Activated B cell treated with CpG ODN at 0.5 μM for 24 hours (primary cell): ENCODE measurements at regions not wholly inside any gene's neighbourhood (a gene's known extent, or its start where the extent isn't known, plus 50 kb on each side); places are given as distances from the start of the nearest gene placed in this dataset.

Experiments
- ATAC-seq: fragments of 200-7000 bp; cut with Tn5 transposase; one replicate; pipeline ENCODE4 v1.10.0; 2021; ENCODE audit warnings: low read depth, mild to moderate bottlenecking, moderate library complexity
- CTCF ChIA-PET: fragments of 350-600 bp; sonication (Branson Sonifier 250); formaldehyde crosslinking; loops from one replicate; lab custom pipeline; 2021; ENCODE audit warnings: antibody characterized with exemption; lab: Charles Lee
- POLR2A ChIA-PET: fragments of 350-600 bp; sonication (Branson Sonifier 250); formaldehyde crosslinking; loops from one replicate; lab custom pipeline; 2021; ENCODE audit warnings: antibody characterized with exemption; lab: Charles Lee
- DNase-seq: peaks from one replicate; pipeline ENCODE4 v3.0.0; 2022
- H3K27ac Mint-ChIP-seq: one replicate; pipeline ENCODE4 v1.8.0; 2020; ENCODE audit warnings: mixed read lengths
- H3K27me3 Mint-ChIP-seq: one replicate; pipeline ENCODE4 v1.8.0; 2021; ENCODE audit warnings: mixed read lengths
- H3K36me3 Mint-ChIP-seq: one replicate; pipeline ENCODE4 v1.8.0; 2021; ENCODE audit warnings: low read depth, mixed read lengths
- H3K4me1 Mint-ChIP-seq: one replicate; pipeline ENCODE4 v1.8.0; 2021; ENCODE audit warnings: mixed read lengths
- H3K4me3 Mint-ChIP-seq: one replicate; pipeline ENCODE4 v1.8.0; 2020; ENCODE audit warnings: mild to moderate bottlenecking, mixed read lengths
- H3K9me3 Mint-ChIP-seq: one replicate; pipeline ENCODE4 v1.8.0; 2020; ENCODE audit warnings: mixed read lengths
- intact Hi-C: fragments of 100-400 bp; cut with micrococcal nuclease; formaldehyde crosslinking; loops from one replicate; pipeline ENCODE4 v1.15.1; 2024
- TF ChIP-seq, protein P1 (sequence below): fragments of 200-600 bp; IDR thresholded peaks from one replicate; pipeline ENCODE4 v1.8.0; 2022; ENCODE audit warnings: antibody characterized with exemption, mild to moderate bottlenecking

GRCh38 chr6:126618639-126619343 lies 278.9 kb downstream of the CENPW start:
- H3K36me3 Mint-ChIP-seq: no peaks in the 10 kb centered on the region
- H3K4me3 Mint-ChIP-seq: no peak overlapping the region
- ChIA-PET CTCF (no interaction called here), POLR2A (no interaction called here)
- no peaks in the 10 kb centered on the region for H3K27me3 Mint-ChIP-seq
- H3K9me3 Mint-ChIP-seq: no peaks in the 10 kb centered on the region
- no peak for ATAC-seq
- no peak overlapping the region for H3K27ac Mint-ChIP-seq
- intact Hi-C loops: no loop called here
- TF ChIP-seq, protein P1, sequence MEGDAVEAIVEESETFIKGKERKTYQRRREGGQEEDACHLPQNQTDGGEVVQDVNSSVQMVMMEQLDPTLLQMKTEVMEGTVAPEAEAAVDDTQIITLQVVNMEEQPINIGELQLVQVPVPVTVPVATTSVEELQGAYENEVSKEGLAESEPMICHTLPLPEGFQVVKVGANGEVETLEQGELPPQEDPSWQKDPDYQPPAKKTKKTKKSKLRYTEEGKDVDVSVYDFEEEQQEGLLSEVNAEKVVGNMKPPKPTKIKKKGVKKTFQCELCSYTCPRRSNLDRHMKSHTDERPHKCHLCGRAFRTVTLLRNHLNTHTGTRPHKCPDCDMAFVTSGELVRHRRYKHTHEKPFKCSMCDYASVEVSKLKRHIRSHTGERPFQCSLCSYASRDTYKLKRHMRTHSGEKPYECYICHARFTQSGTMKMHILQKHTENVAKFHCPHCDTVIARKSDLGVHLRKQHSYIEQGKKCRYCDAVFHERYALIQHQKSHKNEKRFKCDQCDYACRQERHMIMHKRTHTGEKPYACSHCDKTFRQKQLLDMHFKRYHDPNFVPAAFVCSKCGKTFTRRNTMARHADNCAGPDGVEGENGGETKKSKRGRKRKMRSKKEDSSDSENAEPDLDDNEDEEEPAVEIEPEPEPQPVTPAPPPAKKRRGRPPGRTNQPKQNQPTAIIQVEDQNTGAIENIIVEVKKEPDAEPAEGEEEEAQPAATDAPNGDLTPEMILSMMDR: no peak
- DNase-seq: no peak
- no peaks in the 10 kb centered on the region for H3K4me1 Mint-ChIP-seq

DNA sequence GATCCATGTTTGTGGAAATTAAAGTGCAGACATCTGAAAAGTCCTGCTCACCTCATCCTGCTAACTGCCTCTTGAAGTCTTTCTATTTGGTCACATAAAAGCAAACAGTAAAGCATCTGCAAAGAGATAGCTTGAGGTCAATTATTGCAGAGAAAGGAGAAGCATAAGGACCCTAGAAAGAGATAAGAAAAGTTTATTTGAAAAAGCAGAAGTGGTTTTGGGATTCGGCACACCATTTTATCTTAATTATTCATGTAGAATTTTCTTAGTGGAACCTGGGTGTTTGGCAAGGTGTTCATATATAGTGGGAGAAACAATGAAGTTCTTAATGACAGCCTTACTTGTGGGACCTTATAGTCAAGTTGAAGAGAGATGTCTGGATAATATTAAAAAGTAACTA lies 280.8 kb downstream of the CENPW start:
- no peak for ATAC-seq

GRCh38 chr6:126625019-126625418 lies 285.1 kb downstream of the CENPW start:
- H3K36me3 Mint-ChIP-seq: no peaks in the 10 kb centered on the region
- TF ChIP-seq, protein P1: no peak
- ATAC-seq: no peak
- intact Hi-C loops: no loop called here
- no peaks in the 10 kb centered on the region for H3K27me3 Mint-ChIP-seq
- H3K4me1 Mint-ChIP-seq: no peaks in the 10 kb centered on the region
- ChIA-PET POLR2A (no interaction called here), CTCF (no interaction called here)
- no peaks in the 10 kb centered on the region for H3K9me3 Mint-ChIP-seq
- no peak overlapping the region for H3K4me3 Mint-ChIP-seq
- DNase-seq: no peak
- no peak overlapping the region for H3K27ac Mint-ChIP-seq

More for the DNA sequence above, 280.8 kb downstream of the CENPW start:
- H3K27me3 Mint-ChIP-seq: no peaks in the 10 kb centered on the region
- intact Hi-C loops: no loop called here
- no peaks in the 10 kb centered on the region for H3K36me3 Mint-ChIP-seq
- no peak for DNase-seq
- no peak overlapping the region for H3K4me3 Mint-ChIP-seq
- no peaks in the 10 kb centered on the region for H3K4me1 Mint-ChIP-seq
- CTCF ChIA-PET: no interaction called here
- POLR2A ChIA-PET: no interaction called here
- TF ChIP-seq, protein P1: no peak
- no peaks in the 10 kb centered on the region for H3K9me3 Mint-ChIP-seq
- H3K27ac Mint-ChIP-seq: no peak overlapping the region

DNA sequence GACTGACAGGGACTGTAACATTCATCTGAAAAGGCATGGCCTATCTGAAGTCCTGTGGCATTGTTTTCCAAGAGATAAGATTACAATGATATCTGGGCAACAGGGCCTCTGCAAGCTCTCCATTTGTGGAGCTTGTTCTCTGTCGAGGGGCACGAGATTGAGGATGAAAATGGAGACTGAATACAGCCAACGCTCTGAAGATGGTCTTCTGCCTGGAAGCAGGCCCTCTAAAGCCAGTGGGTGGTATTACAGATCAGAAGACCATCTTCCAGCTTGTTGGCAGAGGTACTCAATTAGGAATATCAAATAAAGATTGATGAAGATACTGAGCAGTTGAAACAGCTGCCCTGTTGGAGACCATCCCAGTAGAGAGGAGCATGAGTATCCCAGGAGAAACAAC lies 288.2 kb downstream of the CENPW start:
- no peaks in the 10 kb centered on the region for H3K27me3 Mint-ChIP-seq
- intact Hi-C loops: no loop called here
- H3K36me3 Mint-ChIP-seq: no peaks in the 10 kb centered on the region
- no peak overlapping the region for H3K4me3 Mint-ChIP-seq
- DNase-seq (no peak), ATAC-seq (no peak)
- TF ChIP-seq, protein P1: no peak
- CTCF ChIA-PET: no interaction called here
- no peak overlapping the region for H3K27ac Mint-ChIP-seq
- no peaks in the 10 kb centered on the region for H3K9me3 Mint-ChIP-seq
- no peaks in the 10 kb centered on the region for H3K4me1 Mint-ChIP-seq
- POLR2A ChIA-PET: no interaction called here

GRCh38 chr6:126631363-126631762 lies 291.4 kb downstream of the CENPW start:
- ChIA-PET POLR2A (no interaction called here), CTCF (no interaction called here)
- H3K4me1 Mint-ChIP-seq: no peaks in the 10 kb centered on the region
- H3K27ac Mint-ChIP-seq: no peak overlapping the region
- H3K9me3 Mint-ChIP-seq: no peaks in the 10 kb centered on the region
- H3K27me3 Mint-ChIP-seq: no peaks in the 10 kb centered on the region
- TF ChIP-seq, protein P1: no peak
- ATAC-seq: no peak
- no peak for DNase-seq
- no peak overlapping the region for H3K4me3 Mint-ChIP-seq
- no peaks in the 10 kb centered on the region for H3K36me3 Mint-ChIP-seq
- intact Hi-C loops: no loop called here
